NCI-H446 treated with DMSO at 0.1 percent for 48 hours (cell line): ENCODE measurements at regions not wholly inside any gene's neighbourhood (a gene's known extent, or its start where the extent isn't known, plus 50 kb on each side); places are given as distances from the start of the nearest gene placed in this dataset.
"Not testable (repeated sequence)": the region's sequence is repeated elsewhere in the genome, so short reads cannot be mapped to it uniquely, and the experiment has no call there.

Experiments used
- DNase-seq: peaks from one replicate; lab custom pipeline; 2025; lab: John Stamatoyannopoulos, UW

DNA sequence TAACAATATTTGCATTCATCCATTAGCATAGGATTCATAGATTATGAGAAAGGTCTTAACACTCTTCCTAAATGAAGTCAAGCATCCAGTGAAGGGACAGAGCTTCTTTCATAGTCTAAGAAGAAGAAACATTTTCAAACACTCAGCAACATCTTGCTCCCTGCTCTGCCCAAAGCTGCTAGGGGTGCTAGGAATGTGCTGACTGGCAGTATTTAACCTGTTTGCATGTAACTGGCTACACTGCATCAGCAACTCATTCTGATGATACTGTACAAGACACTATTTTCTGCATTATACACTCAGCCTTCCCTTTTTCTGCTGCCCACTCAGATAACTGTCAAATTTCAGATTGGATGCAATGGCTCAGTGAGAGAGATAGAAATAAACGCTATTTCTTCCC is 495.1 kb upstream of the ARID1B start:
- DNase-seq: no peak

DNA sequence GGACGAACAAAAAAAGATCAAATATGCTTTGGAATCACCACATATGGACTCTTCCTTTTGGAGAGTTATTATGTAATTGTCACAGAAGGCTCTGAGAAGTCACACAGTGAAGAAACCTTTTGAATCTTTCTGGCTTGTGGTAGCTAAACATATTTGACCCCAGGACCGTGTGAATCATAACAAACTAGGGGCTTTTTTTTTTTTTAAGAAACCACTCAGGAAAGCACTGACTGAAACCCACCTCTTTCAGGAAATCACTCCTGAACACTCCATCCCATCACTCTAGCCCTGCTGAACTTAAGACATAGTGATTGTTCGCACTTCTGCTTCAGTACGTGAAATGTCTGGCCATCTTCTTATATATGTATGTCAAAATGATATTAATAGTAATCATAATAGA is 495.9 kb upstream of the ARID1B start:
- DNase-seq: no peak

- no peak for DNase-seq
Measured at GRCh38 chr6:156280065-156280464, 497.1 kb upstream of the ARID1B start.

GRCh38 chr6:156279261-156279969 is 497.8 kb upstream of the ARID1B start:
- DNase-seq: no peak

- DNase-seq: no peak
Measured at GRCh38 chr6:156273065-156273711, 504.0 kb upstream of the ARID1B start.

- no peak for DNase-seq
Measured at GRCh38 chr6:156269751-156270369, 507.3 kb upstream of the ARID1B start.

DNA sequence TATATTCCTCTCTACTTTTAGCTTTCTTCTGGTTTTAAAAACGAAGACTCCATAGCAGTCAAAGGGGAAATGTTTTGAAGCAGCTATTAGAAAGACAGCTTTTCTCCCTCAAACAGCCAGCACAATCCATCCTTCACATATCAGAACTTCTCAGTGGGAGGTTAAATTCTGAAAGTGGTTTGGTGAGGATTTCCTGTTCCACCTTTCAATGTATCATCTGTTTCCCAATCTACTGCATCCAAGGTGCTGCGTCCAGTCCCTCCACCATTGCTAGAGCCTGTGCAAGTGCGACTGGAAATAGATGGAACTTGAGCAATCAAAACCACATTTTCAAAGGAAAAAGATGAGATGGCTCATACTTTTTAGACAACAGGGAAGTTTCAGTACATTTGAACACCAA is 508.3 kb upstream of the ARID1B start:
- no peak for DNase-seq

DNA sequence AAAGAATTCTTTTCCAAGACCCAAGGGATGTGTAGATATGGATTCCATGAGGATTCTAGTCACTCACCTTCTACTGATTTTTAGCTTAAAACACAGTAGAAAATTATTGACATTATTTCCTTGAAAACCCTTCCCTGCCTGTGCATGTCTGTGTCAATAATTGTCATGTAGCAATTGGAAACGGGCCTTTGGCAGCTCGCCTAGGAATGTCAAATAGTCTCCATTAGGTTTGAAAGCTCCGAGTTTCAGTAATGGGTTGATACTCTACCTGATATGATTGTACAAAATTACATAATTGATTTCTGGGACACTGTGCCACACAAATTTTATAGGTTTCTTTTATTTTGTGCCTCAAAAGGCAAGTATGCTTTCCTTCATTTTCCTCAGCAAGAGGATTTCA is 515.2 kb upstream of the ARID1B start:
- no peak for DNase-seq

DNA sequence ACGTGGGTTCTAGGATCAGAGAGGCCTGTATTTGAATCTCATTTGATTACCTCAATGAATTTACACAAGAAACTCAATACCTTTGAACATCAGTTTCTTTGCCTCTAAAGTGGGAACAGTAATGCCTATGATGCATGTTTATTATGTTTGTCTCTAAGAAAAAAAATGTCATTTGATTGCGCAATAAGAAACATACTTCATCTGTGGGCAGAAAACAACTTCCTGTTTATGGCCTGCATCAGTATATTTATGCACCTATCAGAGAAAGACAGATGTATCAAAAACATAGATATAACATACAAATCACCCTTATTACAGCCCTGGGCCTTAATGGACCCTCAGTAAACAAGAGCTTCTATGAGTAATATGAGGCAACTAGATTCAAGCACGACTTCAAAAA is 516.4 kb upstream of the ARID1B start:
- DNase-seq: no peak

- no peak for DNase-seq
Measured at GRCh38 chr6:156258981-156259380, 518.2 kb upstream of the ARID1B start.

GRCh38 chr6:156256161-156256560 is 521.0 kb upstream of the ARID1B start:
- DNase-seq: no peak

DNA sequence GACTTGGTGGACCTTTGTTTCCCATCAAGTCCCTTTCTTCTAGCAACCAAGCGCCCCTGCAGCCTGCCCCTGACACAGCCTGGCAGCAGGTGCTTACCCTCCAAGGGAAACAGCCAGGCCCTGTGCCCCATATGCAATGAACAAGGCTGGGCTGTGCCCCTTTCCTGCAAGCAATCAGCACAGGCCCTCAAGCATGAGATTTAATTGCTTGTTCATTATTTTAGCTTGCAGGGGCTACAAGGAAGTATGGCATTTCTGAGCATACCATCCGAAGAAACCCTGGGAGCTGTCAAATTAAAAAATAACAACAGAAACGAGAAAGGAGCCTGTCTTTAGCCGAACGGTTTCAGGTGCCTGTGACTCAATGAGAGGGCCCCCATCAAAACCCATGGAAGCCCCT is 522.9 kb upstream of the ARID1B start:
- no peak for DNase-seq

DNA sequence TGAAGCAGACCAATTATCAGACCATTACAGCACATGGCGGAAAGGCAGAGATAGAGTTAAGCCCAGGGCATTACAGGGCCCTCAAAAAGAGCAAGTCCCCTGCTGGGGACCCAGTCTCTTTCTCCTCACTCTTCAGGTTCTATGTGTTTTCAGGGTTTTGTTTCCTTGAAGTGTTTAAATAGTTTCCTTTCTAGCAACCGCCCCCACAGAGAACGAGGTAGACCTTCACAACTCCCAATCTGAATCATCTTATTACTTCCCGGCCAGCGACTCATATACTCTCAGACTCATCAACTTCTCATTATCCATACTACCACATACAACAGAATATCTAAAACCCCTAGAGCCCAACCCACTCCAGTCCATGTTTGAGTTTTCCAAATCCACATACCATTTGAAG is 526.6 kb upstream of the ARID1B start:
- DNase-seq: no peak

GRCh38 chr6:156242206-156242605 is 535.0 kb upstream of the ARID1B start:
- DNase-seq: no peak

DNA sequence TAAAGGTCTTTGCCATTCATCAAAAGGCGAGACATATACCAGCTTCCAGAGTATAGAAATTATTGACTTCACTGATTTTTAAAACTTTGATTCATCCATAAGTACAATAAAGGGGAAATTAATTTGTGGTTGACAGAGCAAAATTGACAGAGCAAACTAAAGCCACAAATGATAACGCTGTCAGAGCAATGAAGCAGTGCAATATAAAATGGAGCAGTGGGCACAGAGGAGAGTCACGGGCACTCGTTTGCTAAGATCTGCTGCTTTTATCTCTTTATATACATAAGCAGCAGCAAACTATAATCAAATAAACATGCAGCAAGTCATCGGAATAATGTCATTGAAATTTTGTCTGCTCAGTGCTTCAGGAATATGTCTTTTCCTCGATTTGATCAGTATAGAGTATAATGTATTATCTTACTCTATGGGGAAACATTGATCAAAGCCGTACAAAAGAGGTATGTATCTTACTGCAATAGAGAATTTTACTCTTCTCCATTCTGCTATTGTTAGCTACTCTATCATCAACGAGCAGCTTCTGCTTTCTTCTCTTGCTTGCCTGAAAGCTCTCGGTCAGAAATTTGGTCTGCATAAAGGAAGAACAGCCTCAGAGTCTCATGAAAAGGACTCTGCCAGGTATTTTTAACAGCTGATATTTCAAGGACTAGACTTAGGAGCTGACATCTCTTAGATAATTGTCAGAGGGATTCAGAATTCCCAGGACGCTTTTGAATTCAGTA is 546.0 kb upstream of the ARID1B start:
- no peak for DNase-seq

GRCh38 chr6:156219973-156220372 is 557.2 kb upstream of the ARID1B start:
- DNase-seq: no peak

- no peak for DNase-seq
Measured at GRCh38 chr6:156205678-156206077, 571.5 kb upstream of the ARID1B start.

DNA sequence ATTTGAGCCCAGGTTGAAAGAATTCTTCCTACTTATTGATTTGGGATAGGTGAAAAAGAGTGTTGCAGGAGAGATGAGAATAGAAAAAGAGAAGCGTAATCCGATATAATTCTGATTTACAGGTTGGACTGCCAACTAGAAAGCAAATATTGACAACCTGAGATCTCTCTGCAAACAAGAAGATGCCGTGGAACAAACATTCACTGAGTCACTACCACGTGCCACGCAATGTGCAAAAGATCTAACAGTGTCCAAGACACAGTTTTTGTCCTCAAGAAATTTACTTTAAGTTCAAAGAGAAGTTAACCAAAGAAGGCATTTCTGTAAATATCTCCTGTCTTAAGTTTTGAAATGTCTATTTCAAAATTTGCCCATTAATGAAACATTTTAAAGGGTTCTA is 578.0 kb upstream of the ARID1B start:
- no peak for DNase-seq

- DNase-seq: no peak
Measured at GRCh38 chr6:156197513-156197912, 579.7 kb upstream of the ARID1B start.

GRCh38 chr6:156194981-156195380 is 582.2 kb upstream of the ARID1B start:
- no peak for DNase-seq

- no peak for DNase-seq
Measured at GRCh38 chr6:156193381-156193780, 583.8 kb upstream of the ARID1B start.

DNA sequence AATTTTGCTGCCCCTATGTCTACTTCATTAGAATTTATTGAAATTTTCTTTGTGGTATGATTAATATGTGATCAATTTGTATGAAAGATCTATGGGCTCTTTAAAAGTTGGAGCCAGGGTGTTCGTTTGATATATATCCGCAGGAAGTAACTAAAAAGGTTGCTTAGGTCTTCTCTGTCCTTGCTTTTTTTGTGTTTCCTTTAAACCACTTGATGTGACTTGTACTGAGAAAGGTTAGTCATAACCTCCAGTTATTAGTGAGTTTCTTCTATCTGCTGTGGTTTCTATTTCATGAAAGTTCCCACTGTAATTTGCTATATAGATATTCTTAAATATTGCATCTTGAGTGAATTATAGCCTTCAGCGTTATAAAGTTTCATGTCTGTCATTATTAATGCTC is 585.3 kb upstream of the ARID1B start:
- DNase-seq: no peak

- DNase-seq: not testable (repeated sequence)
Measured at GRCh38 chr6:156191390-156191789, 585.8 kb upstream of the ARID1B start.
